Ishikawa (cell line): ENCODE measurements at regions not wholly inside any gene's neighbourhood (a gene's known extent, or its start where the extent isn't known, plus 50 kb on each side); places are given as distances from the start of the nearest gene placed in this dataset.

Experiments used
- CEBPB ChIP-seq: IDR thresholded peaks from 2 replicates; pipeline ENCODE4 v1.6.1; 2012
- CREB1 ChIP-seq: IDR thresholded peaks from 2 replicates; pipeline ENCODE4 v1.6.1; 2012; ENCODE audit warnings: low read depth
- EGR1 ChIP-seq: IDR thresholded peaks from 2 replicates; pipeline ENCODE4 v1.6.1; 2012
- EP300 ChIP-seq: IDR thresholded peaks from 2 replicates; pipeline ENCODE4 v1.6.1; 2012; ENCODE audit warnings: borderline replicate concordance
- FOXM1 ChIP-seq: IDR thresholded peaks from 2 replicates; pipeline ENCODE4 v1.6.1; 2012; ENCODE audit warnings: low read depth, borderline replicate concordance
- NFIC ChIP-seq: IDR thresholded peaks from 2 replicates; pipeline ENCODE4 v1.6.1; 2012
- RAD21 ChIP-seq: IDR thresholded peaks from 2 replicates; pipeline ENCODE4 v1.6.1; 2012; ENCODE audit warnings: low read depth
- TAF1 ChIP-seq: IDR thresholded peaks from 2 replicates; pipeline ENCODE4 v1.6.1; 2012; ENCODE audit warnings: low read depth, mild to moderate bottlenecking
- TCF12 ChIP-seq: IDR thresholded peaks from 2 replicates; pipeline ENCODE4 v1.6.1; 2012; ENCODE audit warnings: low read depth
- TEAD4 ChIP-seq: IDR thresholded peaks from 2 replicates; pipeline ENCODE4 v1.6.1; 2012
- YY1 ChIP-seq: IDR thresholded peaks from 2 replicates; pipeline ENCODE4 v1.6.1; 2012; ENCODE audit warnings: low read depth
- ZBTB7A ChIP-seq: IDR thresholded peaks from 2 replicates; pipeline ENCODE4 v1.6.1; 2012; ENCODE audit warnings: low read depth
- TF ChIP-seq, protein P1 (sequence below): IDR thresholded peaks from 2 replicates; pipeline ENCODE4 v1.6.1; 2012
- TF ChIP-seq, protein P2 (sequence below): IDR thresholded peaks from 2 replicates; pipeline ENCODE4 v1.6.1; 2012
- TF ChIP-seq, protein P3 (sequence below): IDR thresholded peaks from 2 replicates; pipeline ENCODE4 v1.6.1; 2012; ENCODE audit warnings: low read depth, mild to moderate bottlenecking

DNA sequence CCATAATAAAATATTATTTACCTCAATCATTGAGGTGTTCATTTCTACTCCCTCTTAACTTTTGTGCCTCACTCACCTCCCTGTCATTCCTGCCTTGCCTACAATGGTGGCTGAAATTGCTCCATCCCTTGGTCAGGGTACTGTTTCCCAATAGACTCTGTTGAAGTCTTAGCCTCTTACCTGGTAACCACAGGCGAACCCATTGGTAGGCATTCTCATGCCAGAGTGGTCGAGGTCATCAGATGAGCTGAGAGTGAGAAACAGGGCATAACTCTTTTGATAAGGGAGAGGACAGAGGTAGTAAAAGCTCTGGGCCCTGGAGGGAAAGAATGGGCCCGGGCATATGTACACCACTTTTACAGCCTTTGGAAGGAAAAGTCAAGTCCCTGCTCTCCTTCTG lies 265.6 kb downstream of the ARRDC4 start:
- no peak for TF ChIP-seq ZBTB7A
- TF ChIP-seq RAD21, result no peak
- TF ChIP-seq, protein P1, sequence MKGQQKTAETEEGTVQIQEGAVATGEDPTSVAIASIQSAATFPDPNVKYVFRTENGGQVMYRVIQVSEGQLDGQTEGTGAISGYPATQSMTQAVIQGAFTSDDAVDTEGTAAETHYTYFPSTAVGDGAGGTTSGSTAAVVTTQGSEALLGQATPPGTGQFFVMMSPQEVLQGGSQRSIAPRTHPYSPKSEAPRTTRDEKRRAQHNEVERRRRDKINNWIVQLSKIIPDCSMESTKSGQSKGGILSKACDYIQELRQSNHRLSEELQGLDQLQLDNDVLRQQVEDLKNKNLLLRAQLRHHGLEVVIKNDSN, result no peak
- no peak for TF ChIP-seq EP300
- TF ChIP-seq, protein P2, sequence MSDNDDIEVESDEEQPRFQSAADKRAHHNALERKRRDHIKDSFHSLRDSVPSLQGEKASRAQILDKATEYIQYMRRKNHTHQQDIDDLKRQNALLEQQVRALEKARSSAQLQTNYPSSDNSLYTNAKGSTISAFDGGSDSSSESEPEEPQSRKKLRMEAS, result no peak
- no peak for TF ChIP-seq CEBPB
- TF ChIP-seq, protein P3, sequence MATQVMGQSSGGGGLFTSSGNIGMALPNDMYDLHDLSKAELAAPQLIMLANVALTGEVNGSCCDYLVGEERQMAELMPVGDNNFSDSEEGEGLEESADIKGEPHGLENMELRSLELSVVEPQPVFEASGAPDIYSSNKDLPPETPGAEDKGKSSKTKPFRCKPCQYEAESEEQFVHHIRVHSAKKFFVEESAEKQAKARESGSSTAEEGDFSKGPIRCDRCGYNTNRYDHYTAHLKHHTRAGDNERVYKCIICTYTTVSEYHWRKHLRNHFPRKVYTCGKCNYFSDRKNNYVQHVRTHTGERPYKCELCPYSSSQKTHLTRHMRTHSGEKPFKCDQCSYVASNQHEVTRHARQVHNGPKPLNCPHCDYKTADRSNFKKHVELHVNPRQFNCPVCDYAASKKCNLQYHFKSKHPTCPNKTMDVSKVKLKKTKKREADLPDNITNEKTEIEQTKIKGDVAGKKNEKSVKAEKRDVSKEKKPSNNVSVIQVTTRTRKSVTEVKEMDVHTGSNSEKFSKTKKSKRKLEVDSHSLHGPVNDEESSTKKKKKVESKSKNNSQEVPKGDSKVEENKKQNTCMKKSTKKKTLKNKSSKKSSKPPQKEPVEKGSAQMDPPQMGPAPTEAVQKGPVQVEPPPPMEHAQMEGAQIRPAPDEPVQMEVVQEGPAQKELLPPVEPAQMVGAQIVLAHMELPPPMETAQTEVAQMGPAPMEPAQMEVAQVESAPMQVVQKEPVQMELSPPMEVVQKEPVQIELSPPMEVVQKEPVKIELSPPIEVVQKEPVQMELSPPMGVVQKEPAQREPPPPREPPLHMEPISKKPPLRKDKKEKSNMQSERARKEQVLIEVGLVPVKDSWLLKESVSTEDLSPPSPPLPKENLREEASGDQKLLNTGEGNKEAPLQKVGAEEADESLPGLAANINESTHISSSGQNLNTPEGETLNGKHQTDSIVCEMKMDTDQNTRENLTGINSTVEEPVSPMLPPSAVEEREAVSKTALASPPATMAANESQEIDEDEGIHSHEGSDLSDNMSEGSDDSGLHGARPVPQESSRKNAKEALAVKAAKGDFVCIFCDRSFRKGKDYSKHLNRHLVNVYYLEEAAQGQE, result no peak
- TF ChIP-seq YY1, result no peak
- no peak for TF ChIP-seq TEAD4
- TF ChIP-seq TAF1, result no peak
- TF ChIP-seq CREB1, result no peak
- no peak for TF ChIP-seq TCF12
- TF ChIP-seq FOXM1, result no peak
- no peak for TF ChIP-seq EGR1
- no peak for TF ChIP-seq NFIC

DNA sequence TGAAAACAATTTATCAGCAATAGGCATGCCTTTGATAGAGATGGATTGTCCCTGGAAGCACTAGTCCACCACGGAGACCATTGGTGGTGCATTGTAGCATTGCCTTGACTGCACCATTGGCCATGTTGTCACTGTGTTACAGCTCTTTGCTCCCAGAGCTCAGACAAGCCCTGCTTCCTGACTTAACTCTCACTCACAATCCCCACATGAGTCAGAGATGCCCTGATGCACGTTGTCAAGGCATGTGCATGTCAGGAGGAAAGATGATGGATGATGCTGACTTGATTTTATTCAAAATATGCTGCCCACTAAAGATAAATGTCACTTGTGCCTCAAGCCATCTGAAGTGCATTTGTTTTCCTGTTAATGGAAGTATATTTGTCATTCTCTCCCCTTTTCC lies 266.1 kb downstream of the ARRDC4 start:
- TF ChIP-seq CEBPB, result no peak
- TF ChIP-seq EP300, result no peak
- no peak for TF ChIP-seq TCF12
- TF ChIP-seq ZBTB7A, result no peak
- TF ChIP-seq, protein P1, result no peak
- no peak for TF ChIP-seq YY1
- TF ChIP-seq, protein P3, result no peak
- TF ChIP-seq FOXM1, result no peak
- TF ChIP-seq TEAD4, result no peak
- no peak for TF ChIP-seq NFIC
- no peak for TF ChIP-seq EGR1
- no peak for TF ChIP-seq CREB1

DNA sequence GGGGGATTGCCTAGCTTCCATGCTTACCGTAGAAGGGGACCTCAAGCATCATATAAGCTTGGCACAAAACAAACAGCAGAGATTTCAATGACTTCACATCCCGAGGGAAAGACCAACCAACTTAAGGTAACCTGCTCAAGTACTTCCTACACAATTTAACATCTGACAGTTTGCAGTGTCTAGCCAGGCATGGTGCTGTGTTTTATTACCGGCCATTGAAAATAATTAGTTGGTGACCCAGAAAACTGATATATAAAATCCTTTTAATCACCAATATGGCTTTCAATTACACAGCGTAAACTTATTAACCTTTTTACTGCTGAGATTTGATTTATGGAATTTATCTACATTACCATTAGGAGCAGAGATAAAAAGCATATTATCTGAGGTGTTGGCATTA lies 268.3 kb downstream of the ARRDC4 start:
- TF ChIP-seq EGR1 (no peak), CREB1 (no peak), NFIC (no peak), EP300 (no peak), TCF12 (no peak)
- TF ChIP-seq, protein P3, result no peak

DNA sequence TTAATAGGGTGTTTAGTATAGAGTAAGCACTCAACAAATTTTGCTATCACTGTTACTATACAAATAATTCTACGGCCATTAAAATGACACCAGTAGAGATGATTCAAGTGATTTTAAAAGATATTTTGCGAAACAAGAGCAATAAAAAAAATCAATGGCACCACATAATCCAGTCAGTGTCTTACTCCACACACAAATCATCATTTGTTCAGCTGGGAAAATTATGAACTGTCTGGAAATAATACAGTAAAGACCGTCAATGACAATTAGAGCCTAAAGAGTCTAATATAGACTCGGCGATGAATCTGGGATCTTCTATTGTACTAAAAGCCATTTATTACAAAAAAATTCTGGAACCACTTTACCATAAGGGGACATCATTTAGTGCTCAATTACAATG lies 270.5 kb downstream of the ARRDC4 start:
- TF ChIP-seq YY1, result no peak
- TF ChIP-seq ZBTB7A, result no peak
- TF ChIP-seq, protein P3, result no peak
- TF ChIP-seq EP300, result no peak
- no peak for TF ChIP-seq RAD21
- TF ChIP-seq FOXM1, result no peak
- no peak for TF ChIP-seq TEAD4
- TF ChIP-seq NFIC, result no peak
- TF ChIP-seq, protein P2, result no peak
- TF ChIP-seq, protein P1, result no peak
- no peak for TF ChIP-seq TCF12
- TF ChIP-seq EGR1, result no peak
- no peak for TF ChIP-seq CREB1
- no peak for TF ChIP-seq TAF1
